ENCODE measurements at regions not wholly inside any gene's neighbourhood (a gene's known extent, or its start where the extent isn't known, plus 50 kb on each side); places are given as distances from the start of the nearest gene placed in this dataset.

- H3K9ac ChIP-seq (ENCODE audit: low read depth in 2 of 2, low read length in 2 of 2), result no peak overlapping the region
- no peak overlapping the region for H3K4me3 ChIP-seq
- H3K4me1 ChIP-seq, result no peaks in the 10 kb centered on the region
- no peaks in the 10 kb centered on the region for H3K9me3 ChIP-seq
- DNase-seq, result no peak
- no peak for TF ChIP-seq CTCF (IDR thresholded peaks at IDR 0.05)
- no peak overlapping the region for H3K27ac ChIP-seq
- H3K27me3 ChIP-seq, result no peaks in the 10 kb centered on the region
- H3K36me3 ChIP-seq, result no peaks in the 10 kb centered on the region
- intact Hi-C loops (cut with DNase I), result no loop called here
Measured at GRCh38 chr12:105547786-105548185, 217.3 kb downstream of the C12orf75 start.

GRCh38 chr12:105548626-105549025 is 218.1 kb downstream of the C12orf75 start:
- Histone ChIP-seq H3K27ac (no peak overlapping the region), H3K9ac (ENCODE audit: low read depth in 2 of 2, low read length in 2 of 2) (no peak overlapping the region), H3K36me3 (no peaks in the 10 kb centered on the region), H3K4me3 (no peak overlapping the region), H3K9me3 (no peaks in the 10 kb centered on the region), H3K27me3 (no peaks in the 10 kb centered on the region), H3K4me1 (no peaks in the 10 kb centered on the region)
- intact Hi-C loops (cut with DNase I), result no loop called here
- no peak for TF ChIP-seq CTCF (IDR thresholded peaks at IDR 0.05)
- no peak for DNase-seq

GRCh38 chr12:105552056-105552455 is 221.6 kb downstream of the C12orf75 start:
- Histone ChIP-seq H3K9ac (ENCODE audit: low read depth in 2 of 2, low read length in 2 of 2) (no peak overlapping the region), H3K27ac (no peak overlapping the region), H3K4me1 (no peaks in the 10 kb centered on the region), H3K27me3 (no peaks in the 10 kb centered on the region), H3K4me3 (no peak overlapping the region), H3K9me3 (no peaks in the 10 kb centered on the region), H3K36me3 (no peaks in the 10 kb centered on the region)
- intact Hi-C loops (cut with DNase I), result no loop called here
- DNase-seq, result no peak
- TF ChIP-seq CTCF (IDR thresholded peaks at IDR 0.05), result no peak

- no peaks in the 10 kb centered on the region for H3K4me1 ChIP-seq
- H3K4me3 ChIP-seq, result no peak overlapping the region
- no peaks in the 10 kb centered on the region for H3K36me3 ChIP-seq
- H3K27ac ChIP-seq, result no peak overlapping the region
- no peaks in the 10 kb centered on the region for H3K27me3 ChIP-seq
- TF ChIP-seq CTCF (IDR thresholded peaks at IDR 0.05), result no peak
- H3K9me3 ChIP-seq, result no peaks in the 10 kb centered on the region
- no peak overlapping the region for H3K9ac ChIP-seq (ENCODE audit: low read depth in 2 of 2, low read length in 2 of 2)
- no peak for DNase-seq
- intact Hi-C loops (cut with DNase I), result no loop called here
Measured at GRCh38 chr12:105554223-105554678, 223.8 kb downstream of the C12orf75 start.

- intact Hi-C loops (cut with DNase I), result no loop called here
- H3K9me3 ChIP-seq, result no peaks in the 10 kb centered on the region
Measured at GRCh38 chr12:105554856-105555255, 224.4 kb downstream of the C12orf75 start.

More at GRCh38 chr12:105554856-105555255, 224.4 kb downstream of the C12orf75 start:
- H3K4me3 ChIP-seq, result no peak overlapping the region
- no peak overlapping the region for H3K27ac ChIP-seq
- no peaks in the 10 kb centered on the region for H3K27me3 ChIP-seq
- no peak for DNase-seq
- no peaks in the 10 kb centered on the region for H3K4me1 ChIP-seq
- H3K9ac ChIP-seq (ENCODE audit: low read depth in 2 of 2, low read length in 2 of 2), result no peak overlapping the region
- no peaks in the 10 kb centered on the region for H3K36me3 ChIP-seq
- no peak for TF ChIP-seq CTCF (IDR thresholded peaks at IDR 0.05)

Data from colonic mucosa (tissue), 4 donors.